ENCODE measurements at regions not wholly inside any gene's neighbourhood (a gene's known extent, or its start where the extent isn't known, plus 50 kb on each side); places are given as distances from the start of the nearest gene placed in this dataset.
"Not testable (repeated sequence)": the region's sequence is repeated elsewhere in the genome, so short reads cannot be mapped to it uniquely, and the experiment has no call there.

DNA sequence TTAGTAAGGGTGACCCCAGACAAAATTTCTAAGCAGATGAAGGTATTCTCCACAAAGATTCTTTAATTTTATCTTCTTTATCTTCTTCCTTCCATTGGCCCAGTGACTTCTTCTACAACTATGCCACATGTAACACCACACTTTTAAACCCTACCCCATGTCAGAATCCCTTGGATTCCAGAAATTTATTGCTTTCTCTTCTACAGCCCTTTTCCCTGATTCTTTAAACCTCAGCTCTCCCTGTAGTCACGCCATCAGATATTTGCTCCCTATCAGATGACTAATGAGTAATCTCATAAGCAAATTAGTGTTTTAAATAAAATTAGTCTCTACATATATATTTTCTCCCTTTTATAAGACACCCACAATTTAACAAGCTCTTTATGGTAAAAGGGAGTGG lies 423.4 kb upstream of the CHORDC1 start:
- no peak for DNase-seq
- Mint-ChIP-seq H3K27ac (no peak overlapping the region), H3K36me3 (ENCODE audit: low read depth) (no peaks in the 10 kb centered on the region), H3K9me3 (no peaks in the 10 kb centered on the region), H3K4me3 (no peak overlapping the region), H3K27me3 (no peaks in the 10 kb centered on the region), H3K4me1 (no peaks in the 10 kb centered on the region)
- intact Hi-C loops (cut with micrococcal nuclease): no loop called here

GRCh38 chr11:90639461-90639993 lies 416.7 kb upstream of the CHORDC1 start:
- Mint-ChIP-seq H3K36me3 (ENCODE audit: low read depth) (no peaks in the 10 kb centered on the region), H3K27me3 (no peaks in the 10 kb centered on the region), H3K4me3 (no peak overlapping the region), H3K27ac (no peak overlapping the region), H3K4me1 (no peaks in the 10 kb centered on the region), H3K9me3 (no peaks in the 10 kb centered on the region)
- intact Hi-C loops (cut with micrococcal nuclease): no loop called here
- no peak for DNase-seq

DNA sequence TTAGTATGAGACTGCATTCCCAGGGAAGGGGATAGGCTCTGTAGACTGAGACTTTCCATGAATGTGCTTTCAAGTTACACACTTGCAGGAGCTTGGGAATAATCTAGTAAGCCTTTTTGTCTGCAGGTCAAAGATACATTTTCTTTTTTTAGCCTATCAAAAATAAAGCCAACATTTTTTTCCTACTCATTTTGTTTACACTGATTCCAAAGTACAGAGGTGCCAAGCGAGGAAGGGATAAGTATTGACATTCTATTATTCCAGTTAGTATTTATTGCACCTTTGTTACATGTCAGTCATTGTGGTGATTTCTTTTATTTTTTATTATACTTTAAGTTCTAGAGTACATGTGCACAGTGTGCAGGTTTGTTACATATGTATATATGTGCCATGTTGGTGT lies 413.0 kb upstream of the CHORDC1 start:
- Mint-ChIP-seq H3K27ac (no peak overlapping the region), H3K27me3 (no peaks in the 10 kb centered on the region), H3K9me3 (no peaks in the 10 kb centered on the region), H3K4me3 (no peak overlapping the region), H3K4me1 (no peaks in the 10 kb centered on the region), H3K36me3 (ENCODE audit: low read depth) (no peaks in the 10 kb centered on the region)
- intact Hi-C loops (cut with micrococcal nuclease): no loop called here
- no peak for DNase-seq

DNA sequence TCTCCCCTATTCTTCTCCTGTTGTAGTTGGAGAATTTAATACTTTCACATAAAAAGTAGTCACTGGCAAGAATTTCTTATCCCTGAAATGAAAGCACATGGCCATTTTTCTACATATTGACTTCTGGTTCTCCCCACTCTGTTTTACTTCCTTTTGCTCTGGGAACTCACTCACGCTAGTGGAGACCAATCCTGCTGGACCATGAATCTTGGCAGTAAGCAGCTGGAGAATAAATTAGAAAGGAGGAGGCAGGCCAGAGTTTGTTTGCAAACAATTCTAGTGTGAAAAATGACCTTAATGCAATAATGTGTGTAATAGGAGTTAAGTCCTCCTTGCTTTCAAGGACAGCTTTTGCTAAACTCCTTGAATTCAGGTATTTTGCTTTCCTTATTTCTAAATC lies 412.3 kb upstream of the CHORDC1 start:
- intact Hi-C loops (cut with micrococcal nuclease): no loop called here
- Mint-ChIP-seq H3K4me3 (no peak overlapping the region), H3K27me3 (no peaks in the 10 kb centered on the region), H3K36me3 (ENCODE audit: low read depth) (no peaks in the 10 kb centered on the region), H3K9me3 (no peaks in the 10 kb centered on the region), H3K27ac (no peak overlapping the region), H3K4me1 (no peaks in the 10 kb centered on the region)
- no peak for DNase-seq

DNA sequence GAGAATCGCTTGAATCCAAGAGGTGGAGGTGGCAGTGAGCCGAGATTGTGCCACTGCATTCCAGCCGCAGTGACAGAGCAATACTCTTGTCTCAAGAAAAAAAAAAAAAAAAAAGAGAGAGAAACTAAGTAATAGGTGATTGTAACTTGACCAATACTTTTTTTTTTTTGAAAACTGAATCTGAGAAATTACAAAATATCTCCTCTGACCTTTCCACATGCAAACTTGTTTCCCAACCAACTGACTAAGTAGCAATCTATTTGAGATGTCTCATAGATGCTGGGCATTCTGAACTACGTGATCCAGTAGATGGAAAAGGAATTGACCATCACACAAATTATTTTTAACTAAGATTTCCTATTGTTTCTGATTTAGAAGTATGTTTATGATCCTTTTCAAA lies 407.3 kb upstream of the CHORDC1 start:
- no peak overlapping the region for H3K27ac Mint-ChIP-seq
- no peaks in the 10 kb centered on the region for H3K4me1 Mint-ChIP-seq
- intact Hi-C loops (cut with micrococcal nuclease): no loop called here
- no peak for DNase-seq
- no peak overlapping the region for H3K4me3 Mint-ChIP-seq
- no peaks in the 10 kb centered on the region for H3K27me3 Mint-ChIP-seq
- no peaks in the 10 kb centered on the region for H3K36me3 Mint-ChIP-seq (ENCODE audit: low read depth)
- no peaks in the 10 kb centered on the region for H3K9me3 Mint-ChIP-seq

- Mint-ChIP-seq H3K27ac (no peak overlapping the region), H3K36me3 (ENCODE audit: low read depth) (no peaks in the 10 kb centered on the region), H3K4me3 (no peak overlapping the region), H3K9me3 (no peaks in the 10 kb centered on the region), H3K27me3 (no peaks in the 10 kb centered on the region), H3K4me1 (no peaks in the 10 kb centered on the region)
- no peak for DNase-seq
- intact Hi-C loops (cut with micrococcal nuclease): no loop called here
These were observed 406.5 kb upstream of the CHORDC1 start for GRCh38 chr11:90629229-90629806.

DNA sequence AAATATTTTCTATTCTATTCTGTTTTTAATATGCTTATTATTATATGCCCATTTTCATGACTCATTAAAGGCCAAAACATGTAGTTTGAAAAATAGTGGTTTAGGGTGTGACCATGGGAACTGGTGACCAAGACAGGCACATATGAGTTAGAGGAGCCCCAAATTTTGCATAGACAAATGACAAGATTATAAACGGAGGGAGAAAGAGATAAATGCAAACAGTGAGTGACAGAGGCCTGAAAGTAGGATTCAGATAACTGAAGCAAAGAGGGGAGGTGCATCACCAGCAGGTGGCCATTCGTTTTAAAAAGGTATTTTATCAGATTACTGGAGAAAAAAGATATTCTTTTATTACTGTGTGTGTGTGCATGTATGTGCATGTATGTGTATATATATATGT lies 391.5 kb upstream of the CHORDC1 start:
- intact Hi-C loops (cut with micrococcal nuclease): no loop called here
- Mint-ChIP-seq H3K4me1 (no peaks in the 10 kb centered on the region), H3K9me3 (no peaks in the 10 kb centered on the region), H3K4me3 (no peak overlapping the region), H3K27me3 (no peaks in the 10 kb centered on the region), H3K36me3 (ENCODE audit: low read depth) (no peaks in the 10 kb centered on the region), H3K27ac (no peak overlapping the region)
- no peak for DNase-seq

DNA sequence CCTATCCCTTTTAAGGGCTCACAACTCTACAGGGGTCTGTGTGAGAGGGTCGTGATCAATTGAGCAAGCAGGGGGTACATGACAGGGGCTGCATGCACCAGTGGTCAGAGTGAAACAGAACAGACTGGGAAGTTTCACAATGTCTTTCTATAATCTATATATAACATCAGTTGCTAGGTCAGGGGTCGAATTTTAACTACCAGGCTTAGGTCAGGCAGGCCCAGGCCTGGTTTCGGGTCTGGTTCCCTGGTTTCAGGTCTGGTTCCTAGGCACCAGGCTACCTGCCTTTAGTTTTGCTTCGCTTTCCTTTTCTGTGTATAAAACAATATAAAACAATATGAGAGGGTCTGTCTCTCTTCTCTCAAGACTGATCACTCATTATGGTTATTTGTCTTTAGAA lies 390.2 kb upstream of the CHORDC1 start:
- H3K27me3 Mint-ChIP-seq; H3K36me3 Mint-ChIP-seq (ENCODE audit: low read depth); H3K4me1 Mint-ChIP-seq; H3K9me3 Mint-ChIP-seq; H3K4me3 Mint-ChIP-seq; H3K27ac Mint-ChIP-seq; DNase-seq; intact Hi-C loops (cut with micrococcal nuclease): not testable (repeated sequence)

GRCh38 chr11:90606721-90607120 lies 383.9 kb upstream of the CHORDC1 start:
- Mint-ChIP-seq H3K9me3 (peaks cover 6% of the 10 kb centered on the region), H3K27ac (no peak overlapping the region), H3K27me3 (no peaks in the 10 kb centered on the region), H3K4me1 (no peaks in the 10 kb centered on the region), H3K4me3 (no peak overlapping the region), H3K36me3 (ENCODE audit: low read depth) (no peaks in the 10 kb centered on the region)
- intact Hi-C loops (cut with micrococcal nuclease): no loop called here
- no peak for DNase-seq

- no peaks in the 10 kb centered on the region for H3K4me1 Mint-ChIP-seq
- DNase-seq: no peak
- no peaks in the 10 kb centered on the region for H3K36me3 Mint-ChIP-seq (ENCODE audit: low read depth)
- peaks cover 6% of the 10 kb centered on the region for H3K9me3 Mint-ChIP-seq
- intact Hi-C loops (cut with micrococcal nuclease): no loop called here
- H3K27me3 Mint-ChIP-seq: no peaks in the 10 kb centered on the region
- H3K27ac Mint-ChIP-seq: no peak overlapping the region
- H3K4me3 Mint-ChIP-seq: no peak overlapping the region
These were observed 378.4 kb upstream of the CHORDC1 start for GRCh38 chr11:90601261-90601660.

DNA sequence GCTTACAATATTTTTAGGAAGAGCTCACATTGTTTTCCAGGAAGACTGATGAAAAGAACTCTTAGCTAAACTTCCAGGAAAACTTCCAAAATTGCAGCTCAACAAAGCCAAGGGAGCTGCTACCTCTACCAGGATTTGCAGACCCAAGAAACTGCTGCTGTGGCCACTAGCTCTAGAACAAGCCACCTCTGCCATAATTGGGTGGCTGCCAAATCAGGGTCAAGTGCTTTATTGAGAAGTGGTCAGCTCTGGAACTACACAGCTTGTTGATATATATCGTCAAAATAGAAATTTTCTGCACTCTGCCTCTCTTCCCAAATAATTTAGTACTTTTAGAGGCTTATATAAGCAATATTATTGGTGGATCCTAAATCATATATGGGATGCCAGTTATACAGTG lies 371.8 kb upstream of the CHORDC1 start:
- Mint-ChIP-seq H3K27me3 (no peaks in the 10 kb centered on the region), H3K9me3 (peaks cover 10% of the 10 kb centered on the region), H3K27ac (no peak overlapping the region), H3K36me3 (ENCODE audit: low read depth) (no peaks in the 10 kb centered on the region), H3K4me1 (no peaks in the 10 kb centered on the region), H3K4me3 (no peak overlapping the region)
- intact Hi-C loops (cut with micrococcal nuclease): no loop called here
- no peak for DNase-seq

DNA sequence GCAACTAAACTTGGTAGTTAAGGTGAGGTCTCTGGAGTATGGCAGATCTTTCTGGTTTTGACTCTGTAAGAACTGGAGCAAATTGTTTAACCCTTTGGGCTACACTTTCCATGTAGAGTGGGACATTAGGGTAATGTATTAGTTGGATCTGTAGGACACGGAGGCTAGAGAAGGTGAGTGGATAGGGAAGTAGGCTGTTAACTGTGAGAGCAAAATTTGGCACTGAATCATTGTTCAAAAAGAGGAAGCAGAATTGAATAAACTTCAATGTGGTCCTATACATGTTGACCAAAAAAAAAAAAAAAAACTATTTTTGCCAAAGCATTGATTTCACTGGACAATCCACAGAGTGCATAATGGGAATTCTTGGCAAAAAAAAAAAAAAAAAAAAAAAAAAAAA lies 370.2 kb upstream of the CHORDC1 start:
- Mint-ChIP-seq H3K4me3 (no peak overlapping the region), H3K27me3 (no peaks in the 10 kb centered on the region), H3K4me1 (no peaks in the 10 kb centered on the region)

DNA sequence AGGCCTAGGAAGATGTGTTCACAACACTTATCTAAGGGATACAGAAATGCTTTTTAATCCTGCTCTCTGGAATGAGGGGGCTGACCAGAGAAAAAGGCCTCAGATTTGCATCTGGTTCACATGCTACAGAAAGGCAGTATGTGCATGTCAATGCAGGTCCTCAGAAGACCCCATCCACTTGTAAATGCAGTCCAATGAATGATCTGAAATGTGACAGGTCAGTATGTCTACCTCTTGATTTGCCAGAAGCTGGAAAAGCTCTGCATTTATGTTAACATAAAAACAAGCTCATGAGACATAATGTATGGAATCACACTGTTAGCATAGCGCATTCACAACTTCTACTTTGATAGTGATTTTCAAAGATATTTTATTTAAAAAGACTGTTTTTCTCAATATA lies 367.4 kb upstream of the CHORDC1 start:
- Mint-ChIP-seq H3K27me3 (no peaks in the 10 kb centered on the region), H3K4me3 (no peak overlapping the region), H3K4me1 (no peaks in the 10 kb centered on the region), H3K36me3 (ENCODE audit: low read depth) (no peaks in the 10 kb centered on the region), H3K27ac (no peak overlapping the region), H3K9me3 (peaks cover 10% of the 10 kb centered on the region)
- intact Hi-C loops (cut with micrococcal nuclease): no loop called here
- no peak for DNase-seq

More for the DNA sequence above, 370.2 kb upstream of the CHORDC1 start:
- peaks cover 10% of the 10 kb centered on the region for H3K9me3 Mint-ChIP-seq
- H3K27ac Mint-ChIP-seq: no peak overlapping the region
- intact Hi-C loops (cut with micrococcal nuclease): no loop called here
- no peak for DNase-seq
- no peaks in the 10 kb centered on the region for H3K36me3 Mint-ChIP-seq (ENCODE audit: low read depth)

DNA sequence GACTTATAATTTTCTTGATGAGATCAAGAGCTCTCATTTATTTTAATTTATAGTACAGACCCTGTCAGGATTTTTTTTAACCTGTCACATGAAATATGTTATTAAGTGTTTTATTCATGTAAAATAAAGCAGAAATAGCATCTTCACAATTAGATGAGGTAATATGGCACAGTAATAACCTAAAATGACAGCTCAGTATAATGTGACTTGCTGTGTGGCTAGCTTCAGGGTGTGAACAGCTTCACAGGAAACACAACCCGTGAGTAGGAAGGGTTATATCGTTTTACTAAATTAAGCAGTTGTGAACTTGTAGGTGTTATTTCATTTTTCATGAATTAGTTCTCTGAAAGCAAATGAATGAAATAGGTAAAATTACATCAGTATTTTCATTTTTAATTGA lies 366.9 kb upstream of the CHORDC1 start:
- no peak overlapping the region for H3K4me3 Mint-ChIP-seq
- no peaks in the 10 kb centered on the region for H3K4me1 Mint-ChIP-seq
- DNase-seq: no peak
- no peaks in the 10 kb centered on the region for H3K36me3 Mint-ChIP-seq (ENCODE audit: low read depth)
- peaks cover 10% of the 10 kb centered on the region for H3K9me3 Mint-ChIP-seq
- intact Hi-C loops (cut with micrococcal nuclease): no loop called here
- H3K27ac Mint-ChIP-seq: no peak overlapping the region
- no peaks in the 10 kb centered on the region for H3K27me3 Mint-ChIP-seq

DNA sequence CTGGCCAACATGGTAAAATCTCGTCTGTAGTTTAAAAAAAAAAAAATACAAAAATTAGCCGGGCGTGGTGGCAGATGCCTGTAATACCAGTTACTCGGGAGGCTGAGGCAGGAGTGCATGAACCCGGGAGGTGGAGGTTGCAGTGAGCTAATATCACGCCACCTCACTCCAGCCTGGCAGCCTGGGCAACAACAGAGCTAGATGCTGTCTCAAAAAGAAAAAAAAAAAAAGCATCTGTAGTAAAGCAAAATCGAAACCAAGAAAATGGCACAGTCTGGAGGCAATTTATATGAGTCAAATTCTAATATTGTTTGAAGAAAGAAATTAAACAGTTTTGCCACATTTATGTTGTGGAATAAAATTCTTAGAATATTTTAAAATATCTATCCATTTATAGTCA lies 365.0 kb upstream of the CHORDC1 start:
- no peak overlapping the region for H3K4me3 Mint-ChIP-seq
- H3K4me1 Mint-ChIP-seq: no peaks in the 10 kb centered on the region
- H3K36me3 Mint-ChIP-seq (ENCODE audit: low read depth): no peaks in the 10 kb centered on the region
- H3K9me3 Mint-ChIP-seq: peaks cover 1% of the 10 kb centered on the region
- intact Hi-C loops (cut with micrococcal nuclease): no loop called here
- DNase-seq: no peak
- no peak overlapping the region for H3K27ac Mint-ChIP-seq
- no peaks in the 10 kb centered on the region for H3K27me3 Mint-ChIP-seq

Data from activated CD4-positive, alpha-beta T cell treated with anti-CD3 and anti-CD28 coated beads, Interleukin-2, amount 10 ng/mL, durations not matched to agents 24 days and 14 days (primary cell).